GM19023 (cell line): ENCODE measurements at regions not wholly inside any gene's neighbourhood (a gene's known extent, or its start where the extent isn't known, plus 50 kb on each side); places are given as distances from the start of the nearest gene placed in this dataset.
"Not testable (repeated sequence)": the region's sequence is repeated elsewhere in the genome, so short reads cannot be mapped to it uniquely, and the experiment has no call there.

Experiments used
- ATAC-seq: cut with Tn5 transposase; IDR thresholded peaks from one replicate; pipeline ENCODE4 v1.9.1; 2021; ENCODE audit warnings: mild to moderate bottlenecking, moderate library complexity; ENCODE audit not compliant: unreplicated experiment

- ATAC-seq = no peak
Measured at GRCh38 chr5:16987776-16988175, 51.7 kb upstream of the MYO10 start.

GRCh38 chr5:16990817-16991520 lies 54.9 kb upstream of the MYO10 start:
- not testable (repeated sequence) for ATAC-seq

- no peak for ATAC-seq
Measured at GRCh38 chr5:16992006-16992405, 55.9 kb upstream of the MYO10 start.

GRCh38 chr5:16992444-16992843 lies 56.4 kb upstream of the MYO10 start:
- no peak for ATAC-seq

GRCh38 chr5:16994565-16994964 lies 58.5 kb upstream of the MYO10 start:
- ATAC-seq = no peak

GRCh38 chr5:16995372-16995771 lies 59.3 kb upstream of the MYO10 start:
- ATAC-seq = no peak

- ATAC-seq = no peak
Measured at GRCh38 chr5:17000291-17000939, 64.3 kb upstream of the MYO10 start.

- no peak for ATAC-seq
Measured at GRCh38 chr5:17001428-17001827, 65.3 kb upstream of the MYO10 start.

GRCh38 chr5:17004441-17005106 lies 68.5 kb upstream of the MYO10 start:
- no peak for ATAC-seq

GRCh38 chr5:17005107-17005828 lies 69.2 kb upstream of the MYO10 start:
- ATAC-seq = no peak

- ATAC-seq = no peak
Measured at GRCh38 chr5:17012289-17012688, 76.2 kb upstream of the MYO10 start.

- no peak for ATAC-seq
Measured at GRCh38 chr5:17014686-17015085, 78.6 kb upstream of the MYO10 start.

GRCh38 chr5:17018871-17019270 lies 82.8 kb upstream of the MYO10 start:
- no peak for ATAC-seq

- no peak for ATAC-seq
Measured at GRCh38 chr5:17019324-17019723, 83.2 kb upstream of the MYO10 start.

- ATAC-seq = no peak
Measured at GRCh38 chr5:17020678-17021601, 84.9 kb upstream of the MYO10 start.

GRCh38 chr5:17021602-17021932 lies 85.5 kb upstream of the MYO10 start:
- no peak for ATAC-seq

GRCh38 chr5:17022296-17022695 lies 86.2 kb upstream of the MYO10 start:
- no peak for ATAC-seq

- ATAC-seq = no peak
Measured at GRCh38 chr5:17024686-17025180, 88.6 kb upstream of the MYO10 start.

GRCh38 chr5:17031659-17032277 lies 95.7 kb upstream of the MYO10 start:
- not testable (repeated sequence) for ATAC-seq
